ENCODE measurements at regions not wholly inside any gene's neighbourhood (a gene's known extent, or its start where the extent isn't known, plus 50 kb on each side); places are given as distances from the start of the nearest gene placed in this dataset.

DNA sequence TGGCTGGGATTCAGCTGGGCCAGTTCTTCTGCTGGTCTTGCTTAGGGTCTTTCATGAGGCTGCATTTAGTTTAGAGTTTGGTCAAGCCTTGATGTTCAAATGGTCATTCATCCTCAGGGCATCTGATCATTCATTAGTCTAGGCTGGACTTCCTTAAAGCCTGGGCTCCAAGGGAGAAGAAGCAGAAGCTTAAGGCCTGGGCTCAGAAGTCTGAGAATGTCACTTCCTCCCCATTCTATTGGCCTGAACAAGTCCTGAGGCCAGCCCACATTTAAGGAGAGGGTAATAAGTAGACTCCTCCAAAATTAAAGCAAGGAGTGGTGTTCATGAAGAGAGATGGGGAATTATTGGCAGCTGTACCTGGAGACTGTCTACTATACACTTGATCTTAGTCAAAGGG lies 193.2 kb upstream of the HABP2 start:
- Histone ChIP-seq H3K36me3 (ENCODE audit: control insufficient read depth, insufficient read depth, low read length) (no peaks in the 10 kb centered on the region), H3K4me2 (ENCODE audit: extremely low read depth, insufficient read depth, low read length) (no peak overlapping the region), H2AFZ (ENCODE audit: low read length) (no peak overlapping the region), H3K4me3 (replicated peaks in 1 of 4; ENCODE audit: control extremely low read depth in 1 of 4, insufficient read depth in 1 of 4, low read depth in 3 of 4, low read length in 4 of 4) (no peak overlapping the region), H3K27me3 (ENCODE audit: control insufficient read depth, insufficient read depth, low read length) (no peaks in the 10 kb centered on the region), H3K79me2 (ENCODE audit: control insufficient read depth, insufficient read depth, low read length) (no peaks in the 10 kb centered on the region), H3K27ac (ENCODE audit: insufficient read depth, low read length) (no peak overlapping the region), H3K9me3 (ENCODE audit: control insufficient read depth, insufficient read depth, low read depth, low read length) (no peaks in the 10 kb centered on the region), H3K4me1 (ENCODE audit: control insufficient read depth, extremely low read depth, insufficient read depth, low read length) (no peaks in the 10 kb centered on the region), H4K20me1 (ENCODE audit: control insufficient read depth, extremely low read depth, insufficient read depth, low read length) (no peaks in the 10 kb centered on the region), H3K9ac (ENCODE audit: insufficient read depth, low read length) (no peak overlapping the region)
- DNase-seq (ENCODE audit: low read depth in 2 of 2): no peak
- TF ChIP-seq, protein P1, sequence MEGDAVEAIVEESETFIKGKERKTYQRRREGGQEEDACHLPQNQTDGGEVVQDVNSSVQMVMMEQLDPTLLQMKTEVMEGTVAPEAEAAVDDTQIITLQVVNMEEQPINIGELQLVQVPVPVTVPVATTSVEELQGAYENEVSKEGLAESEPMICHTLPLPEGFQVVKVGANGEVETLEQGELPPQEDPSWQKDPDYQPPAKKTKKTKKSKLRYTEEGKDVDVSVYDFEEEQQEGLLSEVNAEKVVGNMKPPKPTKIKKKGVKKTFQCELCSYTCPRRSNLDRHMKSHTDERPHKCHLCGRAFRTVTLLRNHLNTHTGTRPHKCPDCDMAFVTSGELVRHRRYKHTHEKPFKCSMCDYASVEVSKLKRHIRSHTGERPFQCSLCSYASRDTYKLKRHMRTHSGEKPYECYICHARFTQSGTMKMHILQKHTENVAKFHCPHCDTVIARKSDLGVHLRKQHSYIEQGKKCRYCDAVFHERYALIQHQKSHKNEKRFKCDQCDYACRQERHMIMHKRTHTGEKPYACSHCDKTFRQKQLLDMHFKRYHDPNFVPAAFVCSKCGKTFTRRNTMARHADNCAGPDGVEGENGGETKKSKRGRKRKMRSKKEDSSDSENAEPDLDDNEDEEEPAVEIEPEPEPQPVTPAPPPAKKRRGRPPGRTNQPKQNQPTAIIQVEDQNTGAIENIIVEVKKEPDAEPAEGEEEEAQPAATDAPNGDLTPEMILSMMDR (conservative IDR thresholded peaks at IDR 0.05 in 1 of 2, IDR thresholded peaks at IDR 0.05 in 1 of 2; ENCODE audit: low read depth in 1 of 2, low read length in 2 of 2): no peak
- no peak for TF ChIP-seq EZH2 (IDR thresholded peaks at IDR 0.05; ENCODE audit: low read length, missing control alignments)

DNA sequence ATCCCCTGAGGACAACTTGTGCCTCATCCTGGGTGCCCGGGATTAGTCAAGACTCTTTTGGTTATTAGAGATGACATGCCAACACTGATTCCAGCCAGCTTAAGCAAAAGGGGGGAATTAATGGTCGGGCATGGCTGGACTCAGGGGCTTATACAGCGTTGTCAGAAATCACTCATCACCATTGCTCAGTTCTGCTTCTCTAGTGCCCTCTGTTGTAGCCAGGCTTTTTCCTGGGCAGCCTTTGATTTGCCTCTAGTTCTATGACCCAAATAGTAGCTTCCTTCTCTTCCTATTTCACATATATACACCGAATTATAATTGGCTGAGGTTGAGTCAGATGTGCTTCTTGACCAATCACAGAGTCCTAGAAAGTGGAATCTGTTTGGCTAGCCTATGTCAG lies 192.0 kb upstream of the HABP2 start:
- Histone ChIP-seq H3K27ac (ENCODE audit: insufficient read depth, low read length) (no peak overlapping the region), H2AFZ (ENCODE audit: low read length) (no peak overlapping the region), H3K4me1 (ENCODE audit: control insufficient read depth, extremely low read depth, insufficient read depth, low read length) (no peaks in the 10 kb centered on the region), H4K20me1 (ENCODE audit: control insufficient read depth, extremely low read depth, insufficient read depth, low read length) (no peaks in the 10 kb centered on the region), H3K4me3 (replicated peaks in 1 of 4; ENCODE audit: control extremely low read depth in 1 of 4, insufficient read depth in 1 of 4, low read depth in 3 of 4, low read length in 4 of 4) (no peak overlapping the region), H3K27me3 (ENCODE audit: control insufficient read depth, insufficient read depth, low read length) (no peaks in the 10 kb centered on the region), H3K9ac (ENCODE audit: insufficient read depth, low read length) (no peak overlapping the region), H3K9me3 (ENCODE audit: control insufficient read depth, insufficient read depth, low read depth, low read length) (no peaks in the 10 kb centered on the region), H3K79me2 (ENCODE audit: control insufficient read depth, insufficient read depth, low read length) (no peaks in the 10 kb centered on the region), H3K4me2 (ENCODE audit: extremely low read depth, insufficient read depth, low read length) (no peak overlapping the region), H3K36me3 (ENCODE audit: control insufficient read depth, insufficient read depth, low read length) (no peaks in the 10 kb centered on the region)
- TF ChIP-seq, protein P1 (conservative IDR thresholded peaks at IDR 0.05 in 1 of 2, IDR thresholded peaks at IDR 0.05 in 1 of 2; ENCODE audit: low read depth in 1 of 2, low read length in 2 of 2): no peak
- TF ChIP-seq EZH2 (IDR thresholded peaks at IDR 0.05; ENCODE audit: low read length, missing control alignments): no peak
- no peak for DNase-seq (ENCODE audit: low read depth in 2 of 2)

DNA sequence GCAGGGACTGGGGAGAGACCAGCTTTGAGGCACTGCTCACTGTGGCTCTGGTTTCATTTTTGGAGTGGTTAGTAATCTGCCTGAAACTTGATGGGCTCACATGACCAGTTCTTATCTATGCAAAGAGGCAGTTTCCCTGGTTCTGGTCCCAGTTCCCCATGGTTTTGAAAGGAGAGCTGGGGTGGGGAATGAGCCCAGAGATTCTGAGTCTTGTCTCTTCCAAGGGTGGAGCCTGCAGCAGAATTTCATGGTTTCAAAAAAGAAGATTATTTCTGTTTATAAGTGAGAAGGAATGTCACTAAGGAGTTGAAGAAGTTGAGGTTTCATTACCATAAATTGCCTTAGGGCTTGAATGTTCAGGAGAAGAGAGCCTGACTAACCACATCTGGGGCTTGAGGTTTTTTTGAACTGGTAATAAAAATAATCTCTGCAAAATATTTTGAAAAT lies 190.2 kb upstream of the HABP2 start:
- H3K27me3 ChIP-seq (ENCODE audit: control insufficient read depth, insufficient read depth, low read length): no peaks in the 10 kb centered on the region
- H3K9ac ChIP-seq (ENCODE audit: insufficient read depth, low read length): no peak overlapping the region
- no peaks in the 10 kb centered on the region for H3K36me3 ChIP-seq (ENCODE audit: control insufficient read depth, insufficient read depth, low read length)
- no peaks in the 10 kb centered on the region for H3K9me3 ChIP-seq (ENCODE audit: control insufficient read depth, insufficient read depth, low read depth, low read length)
- no peak overlapping the region for H3K4me2 ChIP-seq (ENCODE audit: extremely low read depth, insufficient read depth, low read length)
- no peak overlapping the region for H2AFZ ChIP-seq (ENCODE audit: low read length)
- H3K79me2 ChIP-seq (ENCODE audit: control insufficient read depth, insufficient read depth, low read length): no peaks in the 10 kb centered on the region
- H3K27ac ChIP-seq (ENCODE audit: insufficient read depth, low read length): no peak overlapping the region
- no peak for TF ChIP-seq EZH2 (IDR thresholded peaks at IDR 0.05; ENCODE audit: low read length, missing control alignments)
- TF ChIP-seq, protein P1 (conservative IDR thresholded peaks at IDR 0.05 in 1 of 2, IDR thresholded peaks at IDR 0.05 in 1 of 2; ENCODE audit: low read depth in 1 of 2, low read length in 2 of 2): no peak
- no peaks in the 10 kb centered on the region for H3K4me1 ChIP-seq (ENCODE audit: control insufficient read depth, extremely low read depth, insufficient read depth, low read length)
- no peak overlapping the region for H3K4me3 ChIP-seq (replicated peaks in 1 of 4; ENCODE audit: control extremely low read depth in 1 of 4, insufficient read depth in 1 of 4, low read depth in 3 of 4, low read length in 4 of 4)
- DNase-seq (ENCODE audit: low read depth in 2 of 2): peak in 1 of 2 donors; percentile 32
- no peaks in the 10 kb centered on the region for H4K20me1 ChIP-seq (ENCODE audit: control insufficient read depth, extremely low read depth, insufficient read depth, low read length)

Data from fibroblast of lung (primary cell).